GM23248 (cell line): ENCODE measurements at regions not wholly inside any gene's neighbourhood (a gene's known extent, or its start where the extent isn't known, plus 50 kb on each side); places are given as distances from the start of the nearest gene placed in this dataset.
"Not testable (repeated sequence)": the region's sequence is repeated elsewhere in the genome, so short reads cannot be mapped to it uniquely, and the experiment has no call there.

ENCODE experiments used
- DNase-seq: peaks from one replicate; pipeline ENCODE4 v3.0.0-alpha.2; 2015
- H2AFZ ChIP-seq: fragments of 200-600 bp; sonication (generic); 2 replicates; pipeline ENCODE4 v1.6.1; 2016; ENCODE audit warnings: antibody characterized with exemption
- H3F3A ChIP-seq: fragments of 200-600 bp; sonication (generic); 2 replicates; pipeline ENCODE4 v1.6.1; 2016; ENCODE audit warnings: mild to moderate bottlenecking, antibody characterized with exemption, mixed run types; ENCODE audit not compliant: insufficient read depth
- H3K27ac ChIP-seq: fragments of 200-600 bp; sonication (generic); 2 replicates; pipeline ENCODE4 v1.5.1; 2016; ENCODE audit warnings: mild to moderate bottlenecking
- H3K27me3 ChIP-seq: fragments of 200-600 bp; sonication (generic); replicated peaks from 2 replicates; pipeline ENCODE4 v1.6.1; 2016; ENCODE audit warnings: mild to moderate bottlenecking; ENCODE audit not compliant: insufficient read depth
- H3K36me3 ChIP-seq: fragments of 200-600 bp; sonication (generic); 2 replicates; pipeline ENCODE4 v1.6.1; 2016; ENCODE audit warnings: low read depth, mild to moderate bottlenecking
- H3K4me1 ChIP-seq: fragments of 200-600 bp; sonication (generic); 2 replicates; pipeline ENCODE4 v1.6.1; 2016; ENCODE audit warnings: mild to moderate bottlenecking; ENCODE audit not compliant: insufficient read depth
- H3K4me2 ChIP-seq: fragments of 200-600 bp; sonication (generic); one replicate; pipeline ENCODE4 v1.6.1; 2016; ENCODE audit warnings: mild to moderate bottlenecking; ENCODE audit not compliant: unreplicated experiment
- H3K4me3 ChIP-seq: fragments of 200-600 bp; sonication (generic); 2 replicates; pipeline ENCODE4 v1.5.1; 2016; ENCODE audit warnings: mild to moderate bottlenecking
- H3K79me2 ChIP-seq: fragments of 200-600 bp; sonication (generic); 2 replicates; pipeline ENCODE4 v1.6.1; 2016; ENCODE audit warnings: mild to moderate bottlenecking; ENCODE audit not compliant: insufficient read depth
- H3K9ac ChIP-seq: fragments of 200-600 bp; sonication (generic); 2 replicates; pipeline ENCODE4 v1.6.1; 2016; ENCODE audit warnings: mild to moderate bottlenecking
- H3K9me2 ChIP-seq: fragments of 200-600 bp; sonication (generic); 2 replicates; pipeline ENCODE4 v1.6.1; 2016; ENCODE audit warnings: mixed run types, mild to moderate bottlenecking, moderate library complexity; ENCODE audit not compliant: insufficient read depth
- H3K9me3 ChIP-seq: fragments of 200-600 bp; sonication (generic); one replicate; pipeline ENCODE4 v1.6.1; 2017; ENCODE audit warnings: low read depth
- H4K20me1 ChIP-seq: fragments of 200-600 bp; sonication (generic); 2 replicates; pipeline ENCODE4 v1.6.0; 2016; ENCODE audit not compliant: insufficient read depth
- EZH2 ChIP-seq: fragments of 200-600 bp; sonication (generic); IDR thresholded peaks from 2 replicates; pipeline ENCODE4 v1.6.1; 2018; ENCODE audit warnings: antibody characterized with exemption, mild to moderate bottlenecking; ENCODE audit not compliant: insufficient read depth, poor library complexity, severe bottlenecking
- EZH2phosphoT487 ChIP-seq: fragments of 200-600 bp; sonication (generic); IDR thresholded peaks from 2 replicates; pipeline ENCODE4 v1.6.1; 2018; ENCODE audit warnings: antibody characterized with exemption, moderate library complexity, mild to moderate bottlenecking, low read depth; ENCODE audit not compliant: insufficient read depth
- WGBS, 2 experiments: methylation state at CpG; one replicate each; pipeline ENCODE4 v1.1.6; 2015 to 2017; ENCODE audit warnings: low lambda C conversion rate in 2 of 2, low coverage in 1 of 2; ENCODE audit errors: missing lambda C conversion rate in 2 of 2; 5-methylcytosine and 5-hydroxymethylcytosine counted together
- in situ Hi-C: fragments of 300-500 bp; cut with MboI; formaldehyde crosslinking; loops from 2 replicates; pipeline ENCODE4 v1.15.0; 2020

GRCh38 chr7:97234494-97234893, 117.0 kb downstream of the SDHAF3 start:
- DNase-seq, H2AFZ ChIP-seq, H3K27ac ChIP-seq, H3K4me3 ChIP-seq, H4K20me1 ChIP-seq, H3K4me2 ChIP-seq, H3F3A ChIP-seq, H3K4me1 ChIP-seq, H3K9me3 ChIP-seq, in situ Hi-C loops, H3K27me3 ChIP-seq, H3K36me3 ChIP-seq, H3K79me2 ChIP-seq, H3K9me2 ChIP-seq, H3K9ac ChIP-seq: not testable (repeated sequence)
- 30 to 37% methylated on average over 7 of the region's 7 CpGs for WGBS, 2 experiments

GRCh38 chr7:97246317-97246716, 128.8 kb downstream of the SDHAF3 start:
- H3F3A ChIP-seq, result no peaks in the 10 kb centered on the region
- no peak for TF ChIP-seq EZH2phosphoT487
- TF ChIP-seq EZH2, result no peak
- no peaks in the 10 kb centered on the region for H4K20me1 ChIP-seq
- no peaks in the 10 kb centered on the region for H3K9me2 ChIP-seq
- in situ Hi-C loops, result no loop called here
- no peak overlapping the region for H3K9ac ChIP-seq
- no peaks in the 10 kb centered on the region for H3K4me1 ChIP-seq
- H3K4me2 ChIP-seq, result no peak overlapping the region
- H3K79me2 ChIP-seq, result no peaks in the 10 kb centered on the region
- H3K4me3 ChIP-seq, result no peak overlapping the region
- H3K27ac ChIP-seq, result no peak overlapping the region
- 17 to 20% methylated on average over 2 of the region's 2 CpGs for WGBS, 2 experiments
- no peak for DNase-seq
- H3K9me3 ChIP-seq, result peaks cover 5% of the 10 kb centered on the region
- no peaks in the 10 kb centered on the region for H3K36me3 ChIP-seq
- H2AFZ ChIP-seq, result no peak overlapping the region
- H3K27me3 ChIP-seq, result no peaks in the 10 kb centered on the region

- H3K9me2 ChIP-seq, H4K20me1 ChIP-seq, DNase-seq, H3K9ac ChIP-seq, H3K27ac ChIP-seq, H3K9me3 ChIP-seq, H3K4me1 ChIP-seq, H2AFZ ChIP-seq, H3K4me3 ChIP-seq, H3K79me2 ChIP-seq, H3K27me3 ChIP-seq, in situ Hi-C loops, H3K4me2 ChIP-seq, H3K36me3 ChIP-seq, H3F3A ChIP-seq: not testable (repeated sequence)
- 27 to 52% methylated on average over 1 to 2 of the region's 3 CpGs for WGBS, 2 experiments
Measured at GRCh38 chr7:97258187-97258586, 140.7 kb downstream of the SDHAF3 start.

- DNase-seq, result no peak
Measured at GRCh38 chr7:97269741-97270140, 152.2 kb downstream of the SDHAF3 start.

GRCh38 chr7:97270280-97270679, 152.8 kb downstream of the SDHAF3 start:
- no peaks in the 10 kb centered on the region for H3K79me2 ChIP-seq
- no peak overlapping the region for H3K9ac ChIP-seq
- DNase-seq, result no peak
- H3K27ac ChIP-seq, result no peak overlapping the region
- no peaks in the 10 kb centered on the region for H3K9me2 ChIP-seq
- H3F3A ChIP-seq, result no peaks in the 10 kb centered on the region
- no peaks in the 10 kb centered on the region for H3K27me3 ChIP-seq
- no peak overlapping the region for H3K4me2 ChIP-seq
- in situ Hi-C loops, result no loop called here
- no peaks in the 10 kb centered on the region for H3K36me3 ChIP-seq
- 6 to 9% methylated on average over 1 of the region's 1 CpG for WGBS, 2 experiments
- no peak overlapping the region for H3K4me3 ChIP-seq
- no peak for TF ChIP-seq EZH2phosphoT487
- H4K20me1 ChIP-seq, result no peaks in the 10 kb centered on the region
- H3K4me1 ChIP-seq, result no peaks in the 10 kb centered on the region
- no peaks in the 10 kb centered on the region for H3K9me3 ChIP-seq
- no peak overlapping the region for H2AFZ ChIP-seq

More at GRCh38 chr7:97269741-97270140, 152.2 kb downstream of the SDHAF3 start:
- Histone ChIP-seq H3K4me1 (no peaks in the 10 kb centered on the region), H3K9me2 (no peaks in the 10 kb centered on the region), H3K4me3 (no peak overlapping the region), H3F3A (no peaks in the 10 kb centered on the region), H2AFZ (no peak overlapping the region), H3K36me3 (no peaks in the 10 kb centered on the region), H3K4me2 (no peak overlapping the region), H4K20me1 (no peaks in the 10 kb centered on the region), H3K27ac (no peak overlapping the region), H3K27me3 (no peaks in the 10 kb centered on the region), H3K9ac (no peak overlapping the region), H3K79me2 (no peaks in the 10 kb centered on the region), H3K9me3 (no peaks in the 10 kb centered on the region)
- TF ChIP-seq EZH2phosphoT487 (no peak), EZH2 (no peak)
- in situ Hi-C loops, result no loop called here
